AG04450 (cell line): ENCODE measurements at regions not wholly inside any gene's neighbourhood (a gene's known extent, or its start where the extent isn't known, plus 50 kb on each side); places are given as distances from the start of the nearest gene placed in this dataset.

Experiments used
- CTCF ChIA-PET: fragments of 300-600, 350-600 bp; formaldehyde crosslinking; extraction: SDS; loops from one replicate; lab custom pipeline; 2022; ENCODE audit warnings: antibody characterized with exemption, inconsistent platforms; lab: Charles Lee
- POLR2A ChIA-PET: fragments of 350-600 bp; formaldehyde crosslinking; extraction: SDS; loops from one replicate; lab custom pipeline; 2021; ENCODE audit warnings: antibody characterized with exemption, inconsistent platforms; lab: Yijun Ruan, JAX
- DNase-seq: peaks from one replicate; pipeline ENCODE4 v3.0.0-alpha.2; 2011; ENCODE audit warnings: low read depth, low spot score
- H3K27ac ChIP-seq: one replicate; pipeline ENCODE4 v1.5.1; 2012; ENCODE audit warnings: low read depth, low read length, control low read depth
- H3K27me3 ChIP-seq: one replicate; pipeline ENCODE4 v1.6.0; 2012; ENCODE audit warnings: low read length; ENCODE audit not compliant: control insufficient read depth, insufficient read depth
- H3K4me3 ChIP-seq: 2 replicates; pipeline ENCODE4 v1.5.1; 2011; ENCODE audit warnings: mild to moderate bottlenecking, low read depth, low read length, control low read depth
- H3K9me3 ChIP-seq: 2 replicates; pipeline ENCODE4 v1.5.1; 2012; ENCODE audit warnings: low read length; ENCODE audit not compliant: control insufficient read depth, insufficient read depth
- TF ChIP-seq, protein P1 (sequence below): IDR thresholded peaks from 2 replicates; pipeline ENCODE4 v1.5.1; 2011; ENCODE audit warnings: low read depth, low read length, control low read depth, inconsistent platforms

DNA sequence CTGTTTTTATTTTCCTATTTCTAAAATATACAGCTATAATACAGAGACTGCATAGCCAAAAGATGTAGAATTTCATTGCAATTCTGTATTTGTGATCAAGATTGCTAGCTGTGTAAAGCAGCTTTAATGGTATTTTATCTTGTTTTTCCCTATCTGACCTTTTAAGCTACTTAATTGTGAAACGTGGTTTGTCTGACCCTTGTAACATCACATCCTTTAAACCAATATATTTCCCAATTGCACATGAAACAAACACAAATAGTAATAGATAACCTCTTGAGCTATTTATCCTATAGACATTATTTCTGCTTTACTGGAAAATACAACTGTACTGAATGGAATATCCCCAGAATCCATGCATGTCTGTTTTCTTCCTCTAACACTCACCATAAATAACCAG, 112.2 kb upstream of the PLPPR4 start:
- H3K4me3 ChIP-seq = no peak overlapping the region
- no peak overlapping the region for H3K27ac ChIP-seq
- TF ChIP-seq, protein P1, sequence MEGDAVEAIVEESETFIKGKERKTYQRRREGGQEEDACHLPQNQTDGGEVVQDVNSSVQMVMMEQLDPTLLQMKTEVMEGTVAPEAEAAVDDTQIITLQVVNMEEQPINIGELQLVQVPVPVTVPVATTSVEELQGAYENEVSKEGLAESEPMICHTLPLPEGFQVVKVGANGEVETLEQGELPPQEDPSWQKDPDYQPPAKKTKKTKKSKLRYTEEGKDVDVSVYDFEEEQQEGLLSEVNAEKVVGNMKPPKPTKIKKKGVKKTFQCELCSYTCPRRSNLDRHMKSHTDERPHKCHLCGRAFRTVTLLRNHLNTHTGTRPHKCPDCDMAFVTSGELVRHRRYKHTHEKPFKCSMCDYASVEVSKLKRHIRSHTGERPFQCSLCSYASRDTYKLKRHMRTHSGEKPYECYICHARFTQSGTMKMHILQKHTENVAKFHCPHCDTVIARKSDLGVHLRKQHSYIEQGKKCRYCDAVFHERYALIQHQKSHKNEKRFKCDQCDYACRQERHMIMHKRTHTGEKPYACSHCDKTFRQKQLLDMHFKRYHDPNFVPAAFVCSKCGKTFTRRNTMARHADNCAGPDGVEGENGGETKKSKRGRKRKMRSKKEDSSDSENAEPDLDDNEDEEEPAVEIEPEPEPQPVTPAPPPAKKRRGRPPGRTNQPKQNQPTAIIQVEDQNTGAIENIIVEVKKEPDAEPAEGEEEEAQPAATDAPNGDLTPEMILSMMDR = no peak
- H3K9me3 ChIP-seq = no peaks in the 10 kb centered on the region
- no peaks in the 10 kb centered on the region for H3K27me3 ChIP-seq
- ChIA-PET POLR2A (no interaction called here), CTCF (no interaction called here)
- DNase-seq = no peak

- H3K4me3 ChIP-seq = no peak overlapping the region
- POLR2A ChIA-PET = no interaction called here
- H3K9me3 ChIP-seq = no peaks in the 10 kb centered on the region
- H3K27ac ChIP-seq = no peak overlapping the region
- TF ChIP-seq, protein P1 = no peak
- CTCF ChIA-PET = no interaction called here
- no peak for DNase-seq
- peaks cover 10% of the 10 kb centered on the region for H3K27me3 ChIP-seq
These were observed 100.6 kb upstream of the PLPPR4 start for GRCh38 chr1:99163671-99164070.

DNA sequence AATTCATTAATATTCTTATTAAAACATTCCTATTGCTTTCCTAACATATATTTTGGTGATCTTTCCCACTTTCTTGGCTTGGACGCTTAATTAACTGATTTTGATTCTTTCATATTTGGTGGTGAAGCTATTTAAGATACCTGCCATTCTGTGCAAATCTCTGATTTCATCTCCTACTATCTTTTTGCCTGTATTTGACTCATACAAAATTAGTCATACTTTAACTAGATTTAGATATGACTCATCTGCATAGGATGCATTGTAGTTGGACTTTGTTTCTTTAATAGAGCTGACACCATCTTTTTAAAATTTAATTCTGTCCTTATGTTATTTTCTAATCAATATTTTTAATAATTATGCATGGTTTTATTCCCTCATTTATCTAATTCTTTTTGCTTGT, 93.8 kb upstream of the PLPPR4 start:
- ChIA-PET POLR2A (no interaction called here), CTCF (interaction anchor here (1.1 to 2.6 kb wide), 2 partner anchors 10 to 311 kb away, joined by 3 to 7 read pairs; no protein-coding TSS in a partner anchor)
- no peaks in the 10 kb centered on the region for H3K9me3 ChIP-seq
- no peak for DNase-seq
- H3K27ac ChIP-seq = no peak overlapping the region
- H3K27me3 ChIP-seq = no peaks in the 10 kb centered on the region
- H3K4me3 ChIP-seq = no peak overlapping the region
- TF ChIP-seq, protein P1 = no peak

DNA sequence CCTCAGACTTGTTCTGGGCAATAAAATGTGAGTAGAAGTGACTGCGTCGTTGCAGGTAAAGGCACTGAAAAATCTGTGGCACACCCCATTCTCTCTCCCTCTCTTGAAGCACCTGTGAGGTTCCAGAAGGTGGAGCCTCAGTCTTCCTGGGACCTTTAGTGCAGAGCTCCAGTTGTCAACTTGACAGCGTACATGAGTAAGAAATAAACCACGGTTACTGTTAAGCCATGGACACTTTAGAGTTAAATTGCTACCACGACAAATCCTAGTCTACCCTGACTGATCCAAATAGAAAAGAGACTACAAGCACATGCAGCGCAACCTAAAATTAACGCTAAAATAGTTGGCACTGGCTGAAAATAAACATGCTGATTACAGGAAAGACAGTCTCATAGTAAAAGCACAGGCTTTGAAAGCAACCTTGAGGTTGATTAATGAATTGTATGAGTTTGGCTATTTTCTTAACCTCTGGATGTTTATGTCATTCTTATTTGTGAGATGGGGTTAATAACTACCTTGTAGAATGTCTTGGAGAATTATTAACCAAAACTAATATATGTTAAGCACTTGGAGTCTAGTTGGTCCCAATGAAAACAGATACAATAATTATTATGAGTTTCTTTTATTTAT, 93.0 kb upstream of the PLPPR4 start:
- Histone ChIP-seq H3K4me3 (no peak overlapping the region), H3K9me3 (no peaks in the 10 kb centered on the region), H3K27ac (no peak overlapping the region), H3K27me3 (no peaks in the 10 kb centered on the region)
- no peak for DNase-seq
- TF ChIP-seq, protein P1 = no peak
- ChIA-PET CTCF (interaction anchor here (1.2 to 2.6 kb wide), 2 partner anchors 10 to 311 kb away, joined by 3 to 7 read pairs; no protein-coding TSS in a partner anchor), POLR2A (no interaction called here)

DNA sequence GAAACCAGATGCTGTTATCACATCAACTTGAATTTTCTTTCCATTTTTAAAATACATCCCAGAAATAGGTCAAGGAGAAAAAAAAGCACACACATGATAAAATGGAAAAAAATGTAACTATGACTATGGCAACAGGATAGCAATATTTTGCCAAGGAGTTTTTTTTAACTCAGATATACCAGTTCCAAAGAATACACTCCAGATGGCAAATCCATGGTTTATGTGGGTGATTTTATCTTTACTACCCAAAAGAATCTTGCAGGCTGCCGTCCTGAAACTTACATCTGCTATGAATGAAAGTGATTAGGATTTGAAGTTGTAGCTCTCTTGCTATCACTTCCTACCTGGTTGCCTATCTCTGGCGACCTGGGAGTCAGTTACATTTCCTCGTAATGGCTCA, 91.0 kb upstream of the PLPPR4 start:
- H3K9me3 ChIP-seq = no peaks in the 10 kb centered on the region
- no peaks in the 10 kb centered on the region for H3K27me3 ChIP-seq
- DNase-seq = no peak
- POLR2A ChIA-PET = no interaction called here
- H3K4me3 ChIP-seq = no peak overlapping the region
- H3K27ac ChIP-seq = no peak overlapping the region
- CTCF ChIA-PET = no interaction called here
- TF ChIP-seq, protein P1 = no peak
